Left hindlimb (tissue), 1 donor: ENCODE measurements at regions not wholly inside any gene's neighbourhood (a gene's known extent, or its start where the extent isn't known, plus 50 kb on each side); places are given as distances from the start of the nearest gene placed in this dataset.
A peak's percentile ranks its signal among the peaks of the same experiment; 100 is the strongest.
"Not testable (repeated sequence)": the region's sequence is repeated elsewhere in the genome, so short reads cannot be mapped to it uniquely, and the experiment has no call there.

Experiments used
- DNase-seq: peaks from one replicate; pipeline ENCODE4 v3.0.0-alpha.2; 2018

DNA sequence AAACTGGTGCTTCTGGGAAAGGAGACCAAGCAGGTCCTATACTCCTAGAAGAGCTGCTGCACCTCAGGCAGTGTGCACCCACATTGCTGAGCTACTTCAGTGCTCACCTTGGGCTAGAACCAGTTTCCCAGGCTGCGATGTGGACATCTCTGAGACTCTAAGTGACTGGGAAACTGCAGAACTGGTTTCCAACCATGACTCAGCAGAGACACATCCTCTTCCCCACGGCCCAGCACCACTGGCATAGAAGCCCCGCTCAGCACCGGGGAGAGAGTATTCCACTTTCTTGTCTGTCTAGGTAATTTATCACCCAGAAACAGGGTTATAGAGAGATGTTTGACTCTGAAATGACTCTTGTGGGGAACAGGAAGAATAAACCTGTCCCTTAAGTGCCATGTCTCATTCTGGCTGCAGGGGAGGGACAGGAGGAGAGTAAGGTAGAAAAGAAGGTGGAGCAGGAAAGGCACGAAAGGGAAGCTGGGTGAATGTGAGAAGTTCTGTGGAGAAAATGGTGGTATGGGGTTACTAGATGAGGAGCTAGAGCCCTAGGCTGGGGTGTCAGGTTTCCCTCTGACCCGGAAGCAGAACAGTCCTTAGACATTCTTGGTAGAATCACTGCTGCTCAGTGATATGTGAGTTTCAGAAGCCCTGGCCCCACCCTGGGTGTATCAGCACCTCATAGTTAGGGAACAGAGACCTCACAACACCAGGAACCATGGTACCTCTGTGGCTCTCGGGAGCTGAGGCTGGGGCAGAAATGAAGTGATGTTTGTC is 340.4 kb upstream of the NCAM1 start:
- no peak for DNase-seq

- DNase-seq, result no peak
Measured at GRCh38 chr11:112623057-112623456, 338.2 kb upstream of the NCAM1 start.

DNA sequence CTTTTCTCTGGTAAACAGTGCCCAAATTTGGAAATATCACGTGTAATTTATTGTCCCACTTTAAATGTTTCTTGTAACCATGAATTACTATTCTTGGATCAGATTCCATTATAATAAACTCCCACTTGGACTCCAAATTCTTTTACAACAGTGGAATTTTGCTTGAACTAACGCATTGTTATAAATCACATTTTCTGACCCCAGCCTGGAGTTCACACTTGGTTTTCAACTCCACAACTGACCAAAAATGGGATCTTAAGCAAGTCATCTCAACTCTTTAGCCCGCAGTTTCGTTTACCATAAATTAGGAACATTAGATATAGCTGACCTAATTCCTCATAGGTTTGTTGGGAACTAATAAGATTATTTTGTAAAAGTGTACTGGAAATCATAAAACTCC is 336.8 kb upstream of the NCAM1 start:
- no peak for DNase-seq

DNA sequence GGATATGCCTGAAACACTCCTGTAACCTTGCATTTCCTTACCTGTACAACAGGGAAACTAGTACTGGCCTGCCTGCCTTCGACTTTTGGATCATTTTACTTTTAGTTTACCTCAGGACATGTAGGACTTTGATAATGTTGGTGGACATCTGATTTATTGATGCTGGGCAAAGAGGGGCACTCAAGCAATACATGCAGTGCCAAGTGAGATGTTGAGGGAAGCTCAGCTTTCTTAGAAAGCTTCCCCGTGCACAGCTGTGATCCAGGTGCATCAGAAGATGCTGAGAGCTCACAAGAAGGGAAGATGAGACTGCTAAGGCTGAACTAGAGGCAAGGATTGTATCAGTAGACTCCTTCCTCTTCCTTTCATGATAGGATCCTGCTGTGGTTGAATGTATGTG is 336.2 kb upstream of the NCAM1 start:
- not testable (repeated sequence) for DNase-seq

DNA sequence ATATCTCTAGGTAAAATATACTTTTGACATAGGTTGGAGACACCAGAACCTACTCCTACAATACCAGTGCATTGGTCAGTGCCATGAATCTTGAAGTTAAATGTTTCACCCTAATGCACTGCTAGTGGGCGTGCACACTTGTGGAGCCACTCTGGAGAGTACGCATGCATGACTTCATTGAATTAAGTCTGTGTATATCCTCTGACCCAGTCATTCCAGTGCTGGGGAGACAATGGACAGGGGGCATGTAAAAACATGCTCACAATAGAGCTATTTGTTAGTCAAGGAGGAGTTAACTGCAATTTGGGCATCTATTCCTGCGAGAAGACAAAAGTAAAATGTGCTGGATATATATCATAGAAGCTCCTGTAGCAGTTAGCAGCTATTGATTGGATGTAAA is 335.4 kb upstream of the NCAM1 start:
- no peak for DNase-seq

GRCh38 chr11:112626731-112627130 is 334.5 kb upstream of the NCAM1 start:
- DNase-seq, result no peak

GRCh38 chr11:112627588-112628045 is 333.6 kb upstream of the NCAM1 start:
- DNase-seq, result no peak

DNA sequence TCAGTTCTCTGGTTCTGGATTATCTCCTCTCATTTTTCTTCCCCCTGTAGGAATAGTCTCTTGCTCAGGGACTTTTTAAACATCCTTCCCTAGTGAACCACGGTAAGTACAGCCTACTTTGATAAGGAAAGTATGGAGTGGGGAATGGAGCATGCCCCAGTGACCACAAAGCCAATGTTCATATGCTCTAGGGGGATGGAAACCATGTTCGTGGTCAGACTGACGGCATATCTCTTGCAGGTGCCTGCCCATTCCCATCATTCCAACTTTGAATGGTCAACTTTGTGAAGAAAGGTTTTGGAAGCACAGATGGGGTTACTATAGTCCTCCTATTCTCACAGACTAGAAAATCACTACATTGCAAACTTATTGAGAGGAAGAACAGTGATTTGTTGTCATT is 332.5 kb upstream of the NCAM1 start:
- no peak for DNase-seq

GRCh38 chr11:112630496-112630895 is 330.7 kb upstream of the NCAM1 start:
- DNase-seq, result no peak

DNA sequence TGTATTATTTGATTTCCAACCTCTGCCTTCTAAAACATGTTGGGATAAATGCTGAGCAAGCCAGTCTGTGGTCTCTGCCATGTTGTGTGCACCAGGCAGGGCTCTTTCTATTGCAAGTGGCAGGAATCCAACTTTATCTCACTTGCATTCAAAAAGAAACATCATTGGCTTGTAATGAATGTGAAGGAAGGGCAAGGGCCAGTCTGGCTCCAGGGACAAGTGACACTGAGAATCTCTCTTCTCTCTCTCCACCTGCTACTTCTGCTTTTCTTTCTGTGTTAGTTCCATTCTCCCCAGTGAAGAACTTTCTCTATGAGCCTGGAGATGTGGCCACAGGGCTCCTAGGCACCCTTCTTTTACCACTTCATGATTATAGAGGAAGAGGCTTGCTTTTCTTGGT is 329.9 kb upstream of the NCAM1 start:
- DNase-seq, result no peak

DNA sequence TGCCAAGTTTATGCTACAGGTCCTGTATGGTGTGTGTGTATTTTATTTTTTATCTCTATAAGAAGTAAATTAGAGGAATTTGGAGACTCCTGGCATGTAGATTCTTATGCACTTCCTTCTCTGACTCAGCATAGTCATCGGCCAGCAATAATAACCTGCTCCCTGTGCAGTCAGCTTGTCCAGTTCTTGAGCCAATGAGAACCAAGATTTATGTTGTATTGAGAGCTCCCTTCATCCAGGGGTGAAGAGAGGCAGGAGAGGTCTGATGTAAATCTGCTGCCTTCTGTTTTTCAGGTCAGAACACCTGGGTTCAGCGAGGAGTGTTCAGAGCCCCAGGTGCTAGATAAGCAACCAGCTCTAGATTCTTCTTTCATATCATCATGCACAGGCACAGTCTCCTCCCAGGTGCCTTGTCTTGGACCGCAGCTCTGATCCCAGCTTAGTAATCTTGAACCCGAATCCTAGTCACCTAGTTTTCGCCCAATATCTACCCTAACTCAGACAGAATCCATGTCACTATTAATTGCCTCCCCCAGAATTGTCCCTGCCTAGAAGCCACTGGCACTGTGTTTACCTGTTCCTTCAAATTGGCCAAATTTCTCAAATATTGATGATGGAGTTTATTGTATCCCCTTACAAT is 328.2 kb upstream of the NCAM1 start:
- DNase-seq, result no peak

- DNase-seq, result peak; percentile 48
Measured at GRCh38 chr11:112634551-112634950, 326.7 kb upstream of the NCAM1 start.

GRCh38 chr11:112634995-112635737 is 326.1 kb upstream of the NCAM1 start:
- no peak for DNase-seq

- peak; percentile 69 for DNase-seq
Measured at GRCh38 chr11:112637076-112637475, 324.1 kb upstream of the NCAM1 start.

DNA sequence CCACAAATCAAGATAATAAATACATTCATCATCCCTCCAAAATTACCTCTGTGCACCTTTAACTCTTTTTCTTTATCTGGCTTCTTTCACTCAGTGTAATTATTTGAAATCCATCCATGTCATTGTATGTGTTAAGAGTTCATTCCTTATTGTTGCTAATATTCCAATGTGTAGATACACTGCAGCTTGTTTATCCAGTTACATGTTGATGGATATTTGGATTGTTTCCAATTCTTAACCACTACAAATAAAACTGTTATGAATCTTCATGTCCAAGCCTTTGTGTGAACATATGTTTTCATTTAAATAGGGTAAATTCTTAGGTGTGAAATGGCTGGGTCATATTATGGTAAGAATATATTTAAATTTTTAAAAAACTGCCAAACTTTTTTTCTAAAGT is 323.3 kb upstream of the NCAM1 start:
- no peak for DNase-seq

- no peak for DNase-seq
Measured at GRCh38 chr11:112639469-112639868, 321.8 kb upstream of the NCAM1 start.

DNA sequence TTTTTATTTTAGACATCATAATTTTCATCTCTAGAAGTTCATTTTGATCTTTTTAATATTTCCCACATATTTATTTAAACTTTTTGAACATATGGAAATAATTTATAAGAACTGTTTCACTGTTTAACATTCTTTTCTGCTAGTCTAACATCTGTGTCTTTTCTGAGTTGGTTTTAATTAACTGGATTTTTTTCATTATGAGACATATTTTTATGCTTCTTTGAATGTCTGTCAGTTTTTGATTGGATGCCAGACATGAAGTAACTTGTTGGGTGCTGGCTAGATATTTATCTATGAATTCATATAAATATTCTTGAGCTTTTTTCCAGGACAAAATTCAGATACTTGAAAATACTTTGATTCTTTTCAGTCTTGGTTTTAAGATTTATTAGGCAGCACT is 317.8 kb upstream of the NCAM1 start:
- DNase-seq, result no peak

- no peak for DNase-seq
Measured at GRCh38 chr11:112644410-112645131, 316.6 kb upstream of the NCAM1 start.

DNA sequence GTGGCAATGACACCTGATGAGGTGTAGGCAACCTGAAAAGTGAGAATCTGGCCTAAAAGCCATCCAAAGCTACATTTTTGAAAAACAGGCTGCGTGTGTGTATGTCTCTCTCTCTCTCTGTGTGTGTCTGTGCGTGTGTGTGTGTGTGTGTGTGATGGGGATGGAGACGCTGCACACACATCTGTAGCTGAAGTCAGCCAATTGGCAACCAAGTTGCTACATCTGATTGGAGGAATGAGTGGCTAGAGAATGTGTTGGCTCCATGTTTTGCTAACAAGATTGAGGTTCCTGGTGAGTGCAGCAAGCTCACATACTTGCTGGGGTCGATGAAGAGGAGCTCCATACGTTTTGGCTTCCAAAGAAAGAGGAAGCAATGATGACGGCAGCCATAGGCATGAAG is 311.4 kb upstream of the NCAM1 start:
- no peak for DNase-seq

DNA sequence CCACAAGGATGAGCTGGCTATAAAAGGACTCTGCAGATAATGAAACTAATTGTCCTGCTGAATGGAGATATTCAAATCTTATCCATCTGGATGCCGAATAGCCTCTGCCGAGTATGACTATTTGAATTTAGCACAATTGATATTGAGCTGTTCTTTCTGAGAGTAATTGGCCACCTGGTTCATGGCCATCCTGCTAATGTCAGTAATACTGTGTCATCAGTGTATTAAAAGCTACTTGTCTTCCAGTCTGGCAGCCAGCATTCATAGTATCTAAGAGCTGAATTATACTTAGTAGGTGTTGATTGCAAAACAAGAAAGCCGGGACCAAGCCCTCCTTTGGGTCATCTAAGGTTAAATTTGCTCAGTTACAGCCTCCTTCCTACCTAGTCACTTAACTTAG is 310.7 kb upstream of the NCAM1 start:
- no peak for DNase-seq

DNA sequence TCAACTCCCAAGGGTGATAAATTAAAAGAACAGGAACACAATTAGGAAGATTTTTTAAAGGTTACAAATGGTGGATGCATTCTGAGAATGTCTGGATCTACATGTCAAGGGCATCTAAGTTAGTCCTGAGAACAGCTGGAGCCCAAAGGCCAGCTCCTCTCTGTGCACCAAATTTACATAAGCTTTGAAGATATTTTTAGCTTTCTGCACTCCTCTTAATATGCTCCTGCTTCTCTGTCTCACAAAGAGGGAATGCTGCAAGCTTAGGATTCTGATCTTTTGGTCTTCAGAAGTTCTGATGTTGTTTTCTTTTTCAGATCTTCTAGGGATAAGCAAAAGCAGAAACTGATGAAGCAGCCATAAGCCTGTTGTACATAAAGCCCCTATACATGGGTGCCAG is 309.8 kb upstream of the NCAM1 start:
- DNase-seq, result no peak

DNA sequence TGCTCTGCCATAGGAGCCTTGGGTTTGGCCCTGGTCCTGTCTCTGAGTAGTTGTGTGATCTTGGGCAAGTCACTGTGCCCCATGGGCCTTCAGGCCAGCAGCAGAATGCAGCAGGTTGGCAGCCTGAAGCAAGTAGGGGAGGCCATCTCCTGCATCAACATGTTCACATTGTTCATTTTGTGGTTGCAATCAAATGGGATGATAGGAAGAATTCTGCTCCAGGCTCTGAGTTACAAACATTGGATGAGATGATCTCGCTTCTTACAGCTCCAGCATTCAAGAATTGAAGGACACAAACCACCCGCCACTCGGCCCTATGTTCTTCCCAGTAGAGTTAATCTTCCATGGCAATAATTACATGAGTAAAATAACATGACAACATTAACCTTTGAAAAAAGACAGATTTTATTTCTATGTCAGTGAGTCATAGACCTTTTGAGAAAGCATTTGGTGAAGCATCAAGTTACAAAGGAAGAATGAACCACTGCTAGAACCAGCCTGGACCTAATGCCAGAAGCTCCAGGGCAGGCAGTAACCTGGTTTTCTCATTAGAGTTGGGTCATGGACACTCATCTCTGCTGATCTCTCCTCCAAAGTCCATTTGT is 308.3 kb upstream of the NCAM1 start:
- no peak for DNase-seq

GRCh38 chr11:112655371-112655770 is 305.8 kb upstream of the NCAM1 start:
- DNase-seq, result peak; percentile 84
